ENCODE measurements at regions not wholly inside any gene's neighbourhood (a gene's known extent, or its start where the extent isn't known, plus 50 kb on each side); places are given as distances from the start of the nearest gene placed in this dataset.

- Histone ChIP-seq H3K27me3 (ENCODE audit: control insufficient read depth in 1 of 2, insufficient read depth in 2 of 2, low read length in 2 of 2) (no peaks in the 10 kb centered on the region), H3K9me3 (ENCODE audit: control insufficient read depth in 1 of 2, insufficient read depth in 1 of 2, low read length in 2 of 2) (peaks cover 0 to 27% of the 10 kb centered on the region in 2 experiments), H3K4me1 (ENCODE audit: insufficient read depth, low read length) (no peaks in the 10 kb centered on the region), H3K27ac (ENCODE audit: low read depth in 1 of 2, low read length in 2 of 2) (no peak overlapping the region), H3K4me3 (ENCODE audit: low read length) (no peak overlapping the region), H3K36me3 (ENCODE audit: insufficient read depth, low read length) (no peaks in the 10 kb centered on the region)
- no peak for DNase-seq
- intact Hi-C loops (cut with DNase I, micrococcal nuclease) = no loop called here
- Mint-ChIP-seq H3K4me1 (ENCODE audit: low read depth) (no peaks in the 10 kb centered on the region), H3K4me3 (no peak overlapping the region), H3K9me3 (no peaks in the 10 kb centered on the region), H3K36me3 (ENCODE audit: low read depth) (no peaks in the 10 kb centered on the region), H3K27me3 (no peaks in the 10 kb centered on the region), H3K27ac (no peak overlapping the region)
- ChIA-PET POLR2A (no interaction called here), CTCF (no interaction called here)
- no peak for TF ChIP-seq CTCF (IDR thresholded peaks at IDR 0.05)
- no peak for ATAC-seq (ENCODE audit: poor library complexity)
These were observed 431.8 kb upstream of the MYT1L start for GRCh38 chr2:2762913-2763312.

DNA sequence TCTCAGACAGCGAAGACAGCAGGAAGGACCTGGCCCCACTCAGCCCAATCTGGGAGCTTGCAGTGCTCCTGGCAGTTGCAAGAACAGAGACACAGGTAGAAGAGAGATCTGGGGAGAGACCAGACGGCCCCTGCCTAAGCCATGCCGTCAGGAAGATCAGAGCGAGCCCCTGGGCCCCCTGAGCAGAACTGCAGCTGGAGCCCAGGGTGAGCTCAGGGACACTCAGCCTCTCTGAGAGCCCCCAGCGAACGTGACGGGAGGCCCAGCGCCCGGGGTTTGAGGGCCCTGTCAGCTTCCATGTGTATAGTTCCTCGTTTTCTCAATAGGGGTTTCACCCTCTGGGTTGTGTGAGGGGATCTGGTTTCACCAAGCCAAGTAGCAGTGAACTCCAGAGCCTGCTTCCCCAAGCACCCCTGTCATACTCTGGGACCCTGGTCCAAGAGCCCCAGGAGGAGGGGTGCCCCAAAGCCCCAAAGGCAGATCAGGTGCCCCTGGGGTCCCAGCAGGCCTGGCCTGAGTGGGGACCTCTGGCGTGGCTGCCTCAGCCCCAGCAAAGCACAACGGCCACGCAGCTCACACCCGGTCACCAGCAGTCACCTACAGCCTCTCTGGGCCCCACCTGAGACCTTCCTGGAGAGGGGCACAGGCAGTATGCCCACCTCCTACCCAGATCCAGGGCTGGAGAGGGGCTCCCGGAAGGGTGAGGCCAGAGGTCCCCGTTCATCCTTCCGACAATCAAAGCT is 431.3 kb upstream of the MYT1L start:
- CTCF ChIA-PET = no interaction called here

GRCh38 chr2:2758793-2759367 is 427.8 kb upstream of the MYT1L start:
- Mint-ChIP-seq H3K36me3 (ENCODE audit: low read depth) (no peaks in the 10 kb centered on the region), H3K4me3 (no peak overlapping the region), H3K9me3 (no peaks in the 10 kb centered on the region), H3K4me1 (ENCODE audit: low read depth) (no peaks in the 10 kb centered on the region), H3K27me3 (no peaks in the 10 kb centered on the region), H3K27ac (no peak overlapping the region)
- DNase-seq (no peak), ATAC-seq (ENCODE audit: poor library complexity) (no peak)
- no peak for TF ChIP-seq CTCF (IDR thresholded peaks at IDR 0.05)
- Histone ChIP-seq H3K36me3 (ENCODE audit: insufficient read depth, low read length) (no peaks in the 10 kb centered on the region), H3K4me3 (ENCODE audit: low read length) (no peak overlapping the region), H3K9me3 (ENCODE audit: control insufficient read depth in 1 of 2, insufficient read depth in 1 of 2, low read length in 2 of 2) (peaks cover 5 to 43% of the 10 kb centered on the region in 2 experiments), H3K27ac (ENCODE audit: low read depth in 1 of 2, low read length in 2 of 2) (no peak overlapping the region), H3K27me3 (ENCODE audit: control insufficient read depth in 1 of 2, insufficient read depth in 2 of 2, low read length in 2 of 2) (no peaks in the 10 kb centered on the region), H3K4me1 (ENCODE audit: insufficient read depth, low read length) (no peaks in the 10 kb centered on the region)
- CTCF ChIA-PET = no interaction called here
- intact Hi-C loops (cut with DNase I, micrococcal nuclease) = no loop called here
- POLR2A ChIA-PET = no interaction called here

More for the DNA sequence above, 431.3 kb upstream of the MYT1L start:
- Histone ChIP-seq H3K9me3 (ENCODE audit: control insufficient read depth in 1 of 2, insufficient read depth in 1 of 2, low read length in 2 of 2) (peaks cover 0 to 27% of the 10 kb centered on the region in 2 experiments), H3K27ac (ENCODE audit: low read depth in 1 of 2, low read length in 2 of 2) (no peak overlapping the region), H3K4me1 (ENCODE audit: insufficient read depth, low read length) (no peaks in the 10 kb centered on the region), H3K27me3 (ENCODE audit: control insufficient read depth in 1 of 2, insufficient read depth in 2 of 2, low read length in 2 of 2) (no peaks in the 10 kb centered on the region), H3K36me3 (ENCODE audit: insufficient read depth, low read length) (no peaks in the 10 kb centered on the region), H3K4me3 (ENCODE audit: low read length) (no peak overlapping the region)
- POLR2A ChIA-PET = no interaction called here
- H3K27me3 Mint-ChIP-seq = no peaks in the 10 kb centered on the region
- H3K4me3 Mint-ChIP-seq = no peak overlapping the region
- H3K27ac Mint-ChIP-seq = no peak overlapping the region
- intact Hi-C loops (cut with DNase I, micrococcal nuclease) = no loop called here
- no peaks in the 10 kb centered on the region for H3K36me3 Mint-ChIP-seq (ENCODE audit: low read depth)
- ATAC-seq (ENCODE audit: poor library complexity) = no peak
- no peaks in the 10 kb centered on the region for H3K9me3 Mint-ChIP-seq
- no peak for TF ChIP-seq CTCF (IDR thresholded peaks at IDR 0.05)
- DNase-seq = no peak
- no peaks in the 10 kb centered on the region for H3K4me1 Mint-ChIP-seq (ENCODE audit: low read depth)

All from CD4-positive, alpha-beta T cell (primary cell).